RWPE2 (cell line): ENCODE measurements at regions not wholly inside any gene's neighbourhood (a gene's known extent, or its start where the extent isn't known, plus 50 kb on each side); places are given as distances from the start of the nearest gene placed in this dataset.

Source experiments
- ATAC-seq: fragments of 200-7000 bp; cut with Tn5 transposase; 3 replicates; pipeline ENCODE4 v1.9.1; 2021; ENCODE audit warnings: low read depth
- DNase-seq: peaks from one replicate; pipeline ENCODE4 v3.0.0-alpha.2; 2020; ENCODE audit warnings: low spot score
- H3K27ac ChIP-seq: fragments of 450-650 bp; 2 replicates; pipeline ENCODE4 v1.5.1; 2017; ENCODE audit warnings: mild to moderate bottlenecking; ENCODE audit not compliant: poor library complexity, severe bottlenecking
- H3K27me3 ChIP-seq: fragments of 250-450 bp; sonication (Bioruptor Pico); 2 replicates; pipeline ENCODE4 v1.5.1; 2021; ENCODE audit warnings: mild to moderate bottlenecking, moderate library complexity; ENCODE audit not compliant: insufficient read depth, poor library complexity, severe bottlenecking
- H3K36me3 ChIP-seq: fragments of 250-450 bp; sonication (Bioruptor Pico); 2 replicates; pipeline ENCODE4 v1.5.1; 2020; ENCODE audit warnings: low read depth, mild to moderate bottlenecking, moderate library complexity
- H3K4me1 ChIP-seq: fragments of 250-450 bp; sonication (Bioruptor Pico); 2 replicates; pipeline ENCODE4 v1.5.1; 2021; ENCODE audit warnings: mild to moderate bottlenecking, moderate library complexity; ENCODE audit not compliant: insufficient read depth, poor library complexity, severe bottlenecking
- H3K4me3 ChIP-seq: fragments of 250-450 bp; sonication (Bioruptor Pico); 2 replicates; pipeline ENCODE4 v1.5.1; 2021; ENCODE audit warnings: mild to moderate bottlenecking, moderate library complexity; ENCODE audit not compliant: severe bottlenecking
- H3K9me3 ChIP-seq: fragments of 250-450 bp; sonication (Bioruptor Pico); 2 replicates; pipeline ENCODE4 v1.5.1; 2021; ENCODE audit warnings: mild to moderate bottlenecking, moderate library complexity; ENCODE audit not compliant: severe bottlenecking
- CTCF ChIP-seq: fragments of 450-650 bp; IDR thresholded peaks from one replicate; pipeline ENCODE4 v1.5.1; 2017; ENCODE audit warnings: mild to moderate bottlenecking, moderate library complexity; ENCODE audit not compliant: poor library complexity, severe bottlenecking

- Histone ChIP-seq H3K9me3 (no peaks in the 10 kb centered on the region), H3K4me3 (no peak overlapping the region), H3K36me3 (no peaks in the 10 kb centered on the region), H3K27ac (no peak overlapping the region), H3K4me1 (peaks cover 33% of the 10 kb centered on the region), H3K27me3 (no peaks in the 10 kb centered on the region)
- DNase-seq (no peak), ATAC-seq (no peak)
- no peak for TF ChIP-seq CTCF
Observed at GRCh38 chr6:126718600-126719327, 378.8 kb downstream of the CENPW start.

- no peaks in the 10 kb centered on the region for H3K36me3 ChIP-seq
Observed at GRCh38 chr6:126720304-126720703, 380.4 kb downstream of the CENPW start.

GRCh38 chr6:126721581-126722160, 381.8 kb downstream of the CENPW start:
- peaks cover 30% of the 10 kb centered on the region for H3K4me1 ChIP-seq
- peak; percentile 79 for ATAC-seq
- no peak for TF ChIP-seq CTCF
- H3K27ac ChIP-seq, result peak overlapping the region; percentile 47
- no peak for DNase-seq
- H3K27me3 ChIP-seq, result no peaks in the 10 kb centered on the region
- H3K4me3 ChIP-seq, result no peak overlapping the region
- no peaks in the 10 kb centered on the region for H3K9me3 ChIP-seq
- H3K36me3 ChIP-seq, result no peaks in the 10 kb centered on the region

More at GRCh38 chr6:126720304-126720703, 380.4 kb downstream of the CENPW start:
- no peaks in the 10 kb centered on the region for H3K9me3 ChIP-seq
- no peak for TF ChIP-seq CTCF
- no peak overlapping the region for H3K4me3 ChIP-seq
- DNase-seq (no peak), ATAC-seq (no peak)
- H3K27me3 ChIP-seq, result no peaks in the 10 kb centered on the region
- H3K4me1 ChIP-seq, result peaks cover 33% of the 10 kb centered on the region
- no peak overlapping the region for H3K27ac ChIP-seq

- H3K27ac ChIP-seq, result peak overlapping the region; percentile 47
- no peaks in the 10 kb centered on the region for H3K36me3 ChIP-seq
- ATAC-seq (no peak), DNase-seq (no peak)
- no peak for TF ChIP-seq CTCF
- no peak overlapping the region for H3K4me3 ChIP-seq
- H3K27me3 ChIP-seq, result no peaks in the 10 kb centered on the region
- no peaks in the 10 kb centered on the region for H3K9me3 ChIP-seq
- peaks cover 23% of the 10 kb centered on the region for H3K4me1 ChIP-seq
Observed at GRCh38 chr6:126722411-126722810, 382.5 kb downstream of the CENPW start.
